OCI-LY1 (cell line): ENCODE measurements at regions not wholly inside any gene's neighbourhood (a gene's known extent, or its start where the extent isn't known, plus 50 kb on each side); places are given as distances from the start of the nearest gene placed in this dataset.

Experiments used
- CTCF ChIP-seq: fragments of 200-600 bp; sonication (generic), shearing (Covaris generic); IDR thresholded peaks from 2 replicates; pipeline ENCODE4 v1.5.1; 2017; ENCODE audit warnings: mild to moderate bottlenecking, antibody characterized with exemption, low read length, moderate library complexity, mixed read lengths
- EZH2 ChIP-seq: fragments of 200-600 bp; sonication (generic), shearing (Covaris generic); IDR thresholded peaks from 2 replicates; pipeline ENCODE4 v1.8.0; 2017; ENCODE audit warnings: borderline replicate concordance, mixed run types, mild to moderate bottlenecking, antibody characterized with exemption, low read length, moderate library complexity, mixed read lengths

DNA sequence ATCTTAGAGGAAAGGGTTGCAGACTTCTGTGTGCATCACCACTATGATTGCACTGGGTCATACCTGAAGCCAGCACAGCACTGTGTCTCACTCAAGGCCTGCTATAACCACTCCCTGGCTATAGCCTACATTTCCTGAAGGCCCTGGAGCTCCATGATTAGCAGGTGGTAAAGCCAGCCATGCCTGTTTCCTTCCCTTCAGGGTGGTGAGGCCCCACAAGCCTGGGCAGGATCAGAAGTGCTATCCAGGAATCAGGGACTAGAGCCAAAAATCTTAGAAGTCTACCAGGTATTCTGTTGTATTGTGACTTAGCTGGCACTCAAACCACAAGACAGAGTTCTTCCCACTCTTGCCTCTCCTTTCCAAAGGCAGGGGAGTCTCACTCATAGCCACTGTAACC lies 734.6 kb downstream of the GLUD2 start:
- TF ChIP-seq CTCF (no peak), EZH2 (no peak)
